Neural progenitor cell (in vitro differentiated cells): ENCODE measurements at regions not wholly inside any gene's neighbourhood (a gene's known extent, or its start where the extent isn't known, plus 50 kb on each side); places are given as distances from the start of the nearest gene placed in this dataset.

Source experiments
- DNase-seq: peaks from one replicate; pipeline ENCODE4 v3.0.0-alpha.2; 2016; ENCODE audit warnings: low spot score
- H2AFZ ChIP-seq: fragments of 200-600 bp; sonication (generic); replicated peaks from 2 replicates; pipeline ENCODE4 v1.6.1; 2016; ENCODE audit warnings: antibody characterized with exemption
- H3F3A ChIP-seq: fragments of 200-600 bp; sonication (generic); 2 replicates; pipeline ENCODE4 v1.6.1; 2016; ENCODE audit warnings: antibody characterized with exemption, low read depth
- H3K27ac ChIP-seq: fragments of 200-600 bp; sonication (generic); 2 replicates; pipeline ENCODE4 v1.5.1; 2016; ENCODE audit warnings: mild to moderate bottlenecking
- H3K27me3 ChIP-seq: fragments of 200-600 bp; sonication (generic); 2 replicates; pipeline ENCODE4 v1.6.1; 2016; ENCODE audit warnings: mild to moderate bottlenecking, moderate library complexity
- H3K36me3 ChIP-seq: fragments of 200-600 bp; sonication (generic); 2 replicates; pipeline ENCODE4 v1.5.1; 2016
- H3K4me1 ChIP-seq: fragments of 200-600 bp; sonication (generic); 2 replicates; pipeline ENCODE4 v1.6.1; 2016; ENCODE audit warnings: mixed run types
- H3K4me2 ChIP-seq: fragments of 200-600 bp; sonication (generic); 2 replicates; pipeline ENCODE4 v1.6.1; 2016
- H3K4me3 ChIP-seq: fragments of 200-600 bp; sonication (generic); 2 replicates; pipeline ENCODE4 v1.5.1; 2016
- H3K79me2 ChIP-seq: fragments of 200-600 bp; sonication (generic); 2 replicates; pipeline ENCODE4 v1.6.1; 2016; ENCODE audit warnings: low read depth
- H3K9ac ChIP-seq: fragments of 200-600 bp; sonication (generic); 2 replicates; pipeline ENCODE4 v1.6.1; 2016
- H3K9me3 ChIP-seq: fragments of 200-600 bp; sonication (generic); 2 replicates; pipeline ENCODE4 v1.5.1; 2016; ENCODE audit warnings: low read depth
- H4K20me1 ChIP-seq: fragments of 200-600 bp; sonication (generic); 2 replicates; pipeline ENCODE4 v1.6.1; 2016; ENCODE audit warnings: low read depth
- H3K27ac Mint-ChIP-seq: 3 replicates; pipeline ENCODE4 v1.8.0; 2021; ENCODE audit warnings: mixed read lengths
- H3K27me3 Mint-ChIP-seq: 2 replicates; pipeline ENCODE4 v1.8.0; 2022; ENCODE audit warnings: low read depth, mild to moderate bottlenecking, inconsistent platforms, moderate library complexity, mixed read lengths; ENCODE audit not compliant: insufficient read depth
- H3K36me3 Mint-ChIP-seq: 3 replicates; pipeline ENCODE4 v1.8.0; 2021; ENCODE audit warnings: mixed read lengths
- H3K4me1 Mint-ChIP-seq: 3 replicates; pipeline ENCODE4 v1.8.0; 2021; ENCODE audit warnings: mixed read lengths
- H3K4me3 Mint-ChIP-seq: 3 replicates; pipeline ENCODE4 v1.8.0; 2021; ENCODE audit warnings: mild to moderate bottlenecking, moderate library complexity, mixed read lengths
- H3K9me3 Mint-ChIP-seq: 3 replicates; pipeline ENCODE4 v1.8.0; 2020; ENCODE audit warnings: mixed read lengths
- CTCF ChIP-seq: fragments of 200-600 bp; sonication (generic); IDR thresholded peaks from 2 replicates; pipeline ENCODE4 v1.5.1; 2017; ENCODE audit warnings: antibody characterized with exemption, mild to moderate bottlenecking
- EZH2 ChIP-seq: fragments of 200-600 bp; sonication (generic); IDR thresholded peaks from 2 replicates; pipeline ENCODE4 v1.6.1; 2017; ENCODE audit warnings: antibody characterized with exemption, mild to moderate bottlenecking, moderate library complexity
- EZH2phosphoT487 ChIP-seq: fragments of 200-600 bp; sonication (generic); IDR thresholded peaks from 2 replicates; pipeline ENCODE4 v1.6.1; 2017; ENCODE audit warnings: antibody characterized with exemption

GRCh38 chr10:130766071-130766470 is 545.5 kb downstream of the TCERG1L start:
- no peaks in the 10 kb centered on the region for H3K9me3 ChIP-seq
- H3K9ac ChIP-seq: no peak overlapping the region
- TF ChIP-seq CTCF (no peak), EZH2 (no peak), EZH2phosphoT487 (no peak)
- Mint-ChIP-seq H3K4me3 (no peak overlapping the region), H3K9me3 (peaks cover 28% of the 10 kb centered on the region), H3K27me3 (peaks cover 5% of the 10 kb centered on the region), H3K27ac (no peak overlapping the region), H3K4me1 (peaks cover 4% of the 10 kb centered on the region), H3K36me3 (peaks cover 3% of the 10 kb centered on the region)
- no peaks in the 10 kb centered on the region for H3F3A ChIP-seq
- no peak overlapping the region for H2AFZ ChIP-seq
- no peak overlapping the region for H3K27ac ChIP-seq
- no peaks in the 10 kb centered on the region for H3K36me3 ChIP-seq
- no peak for DNase-seq
- no peaks in the 10 kb centered on the region for H3K79me2 ChIP-seq
- H4K20me1 ChIP-seq: no peaks in the 10 kb centered on the region
- H3K4me1 ChIP-seq: peaks cover 2% of the 10 kb centered on the region
- H3K4me2 ChIP-seq: no peak overlapping the region
- H3K27me3 ChIP-seq: no peaks in the 10 kb centered on the region
- no peak overlapping the region for H3K4me3 ChIP-seq

- Mint-ChIP-seq H3K4me3 (no peak overlapping the region), H3K36me3 (peaks cover 3% of the 10 kb centered on the region), H3K27me3 (peaks cover 5% of the 10 kb centered on the region), H3K9me3 (peaks cover 28% of the 10 kb centered on the region), H3K4me1 (peaks cover 14% of the 10 kb centered on the region), H3K27ac (no peak overlapping the region)
- H3K4me1 ChIP-seq: peaks cover 12% of the 10 kb centered on the region
- no peak overlapping the region for H3K9ac ChIP-seq
- H3K4me2 ChIP-seq: no peak overlapping the region
- TF ChIP-seq EZH2 (no peak), CTCF (no peak), EZH2phosphoT487 (no peak)
- H3K4me3 ChIP-seq: no peak overlapping the region
- no peaks in the 10 kb centered on the region for H3F3A ChIP-seq
- H4K20me1 ChIP-seq: no peaks in the 10 kb centered on the region
- H3K27ac ChIP-seq: no peak overlapping the region
- H3K36me3 ChIP-seq: no peaks in the 10 kb centered on the region
- no peaks in the 10 kb centered on the region for H3K27me3 ChIP-seq
- no peaks in the 10 kb centered on the region for H3K79me2 ChIP-seq
- H3K9me3 ChIP-seq: no peaks in the 10 kb centered on the region
- no peak overlapping the region for H2AFZ ChIP-seq
- no peak for DNase-seq
Observed at GRCh38 chr10:130767116-130767730, 544.3 kb downstream of the TCERG1L start.

- peaks cover 28% of the 10 kb centered on the region for H3K9me3 Mint-ChIP-seq
- no peak for DNase-seq
Observed at GRCh38 chr10:130769146-130770017, 542.1 kb downstream of the TCERG1L start.

More at GRCh38 chr10:130769146-130770017, 542.1 kb downstream of the TCERG1L start:
- H3K27ac Mint-ChIP-seq: no peak overlapping the region
- Histone ChIP-seq H2AFZ (no peak overlapping the region), H3K79me2 (no peaks in the 10 kb centered on the region), H3K9me3 (no peaks in the 10 kb centered on the region), H3K9ac (no peak overlapping the region), H3K36me3 (no peaks in the 10 kb centered on the region), H3K4me1 (peaks cover 12% of the 10 kb centered on the region), H3K4me2 (no peak overlapping the region), H3K27me3 (no peaks in the 10 kb centered on the region), H3F3A (no peaks in the 10 kb centered on the region), H3K27ac (no peak overlapping the region), H4K20me1 (no peaks in the 10 kb centered on the region), H3K4me3 (no peak overlapping the region)
- peaks cover 3% of the 10 kb centered on the region for H3K36me3 Mint-ChIP-seq
- peaks cover 10% of the 10 kb centered on the region for H3K27me3 Mint-ChIP-seq
- TF ChIP-seq CTCF (no peak), EZH2 (no peak), EZH2phosphoT487 (no peak)
- peaks cover 28% of the 10 kb centered on the region for H3K4me1 Mint-ChIP-seq
- no peak overlapping the region for H3K4me3 Mint-ChIP-seq
